H1 (cell line): ENCODE measurements at regions not wholly inside any gene's neighbourhood (a gene's known extent, or its start where the extent isn't known, plus 50 kb on each side); places are given as distances from the start of the nearest gene placed in this dataset.

Source experiments
- BRCA1 ChIP-seq: IDR thresholded peaks from 2 replicates; pipeline ENCODE4 v1.6.1; 2012; ENCODE audit warnings: low read depth, low read length, improper control_type of control experiment
- CHD2 ChIP-seq: IDR thresholded peaks from 2 replicates; pipeline ENCODE4 v1.6.1; 2012; ENCODE audit warnings: low read length, improper control_type of control experiment
- EP300 ChIP-seq, 2 experiments: IDR thresholded peaks; 1 replicate in 1 of 2; 2 replicates in 1 of 2; pipeline ENCODE4 v1.6.1; 2011 to 2012; ENCODE audit warnings: low read depth in 2 of 2, low read length in 2 of 2, mild to moderate bottlenecking in 2 of 2, borderline replicate concordance in 1 of 2, inconsistent platforms in 1 of 2, moderate library complexity in 1 of 2
- HDAC6 ChIP-seq: IDR thresholded peaks from one replicate; pipeline ENCODE4 v1.7.1; 2012; ENCODE audit warnings: low read depth, mild to moderate bottlenecking, inconsistent platforms, low read length, moderate library complexity
- KDM4A ChIP-seq: IDR thresholded peaks from one replicate; pipeline ENCODE4 v1.7.1; 2012; ENCODE audit warnings: low read depth, mild to moderate bottlenecking, moderate library complexity, low read length, inconsistent platforms; ENCODE audit not compliant: severe bottlenecking
- POLR2AphosphoS5 ChIP-seq: IDR thresholded peaks from 2 replicates; pipeline ENCODE4 v1.6.1; 2011; ENCODE audit warnings: low read depth, low read length
- SIN3A ChIP-seq, 2 experiments: IDR thresholded peaks in 1 of 2; conservative IDR thresholded peaks in 1 of 2; 2 replicates each; pipeline ENCODE4 v1.6.1; 2011 to 2012; ENCODE audit warnings: low read length in 2 of 2, improper control_type of control experiment in 1 of 2, low read depth in 1 of 2, mild to moderate bottlenecking in 1 of 2
- SIRT6 ChIP-seq: IDR thresholded peaks from one replicate; pipeline ENCODE4 v1.7.1; 2012; ENCODE audit warnings: low read length, inconsistent platforms
- SP2 ChIP-seq: IDR thresholded peaks from 2 replicates; pipeline ENCODE4 v1.6.1; 2012; ENCODE audit warnings: mild to moderate bottlenecking, low read length, inconsistent platforms
- SP4 ChIP-seq: IDR thresholded peaks from 2 replicates; pipeline ENCODE4 v1.6.1; 2012; ENCODE audit warnings: low read length, inconsistent platforms
- TF ChIP-seq, protein P1 (sequence below): fragments of 300-600 bp; sonication (generic); IDR thresholded peaks from 2 replicates; pipeline ENCODE4 v1.7.1; 2012; ENCODE audit warnings: low read length, moderate library complexity, mild to moderate bottlenecking, inconsistent platforms; ENCODE audit not compliant: insufficient replicate concordance
- TF ChIP-seq, protein P2 (sequence below): IDR thresholded peaks from 2 replicates; pipeline ENCODE4 v1.6.1; 2012; ENCODE audit warnings: inconsistent platforms

DNA sequence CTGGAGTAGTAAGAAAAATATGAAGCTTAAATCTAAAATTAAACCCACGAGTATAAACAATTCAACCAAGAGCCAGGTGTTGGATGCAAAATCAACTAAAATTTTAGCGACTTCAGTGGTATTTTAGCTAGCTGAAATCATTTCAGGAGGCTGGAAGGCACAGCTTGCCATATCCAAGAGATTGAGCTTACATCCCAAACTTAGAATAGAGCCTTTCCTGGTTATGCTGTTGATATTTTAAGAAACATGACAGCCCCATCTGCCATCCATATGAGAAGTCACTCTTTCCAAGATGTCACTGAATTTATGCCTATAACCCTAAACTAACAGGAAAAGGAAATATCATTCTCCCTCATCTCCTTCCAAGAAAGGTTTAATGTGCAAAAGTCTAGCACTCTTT is 334.0 kb downstream of the KCNA4 start (continued):
- TF ChIP-seq, protein P1, sequence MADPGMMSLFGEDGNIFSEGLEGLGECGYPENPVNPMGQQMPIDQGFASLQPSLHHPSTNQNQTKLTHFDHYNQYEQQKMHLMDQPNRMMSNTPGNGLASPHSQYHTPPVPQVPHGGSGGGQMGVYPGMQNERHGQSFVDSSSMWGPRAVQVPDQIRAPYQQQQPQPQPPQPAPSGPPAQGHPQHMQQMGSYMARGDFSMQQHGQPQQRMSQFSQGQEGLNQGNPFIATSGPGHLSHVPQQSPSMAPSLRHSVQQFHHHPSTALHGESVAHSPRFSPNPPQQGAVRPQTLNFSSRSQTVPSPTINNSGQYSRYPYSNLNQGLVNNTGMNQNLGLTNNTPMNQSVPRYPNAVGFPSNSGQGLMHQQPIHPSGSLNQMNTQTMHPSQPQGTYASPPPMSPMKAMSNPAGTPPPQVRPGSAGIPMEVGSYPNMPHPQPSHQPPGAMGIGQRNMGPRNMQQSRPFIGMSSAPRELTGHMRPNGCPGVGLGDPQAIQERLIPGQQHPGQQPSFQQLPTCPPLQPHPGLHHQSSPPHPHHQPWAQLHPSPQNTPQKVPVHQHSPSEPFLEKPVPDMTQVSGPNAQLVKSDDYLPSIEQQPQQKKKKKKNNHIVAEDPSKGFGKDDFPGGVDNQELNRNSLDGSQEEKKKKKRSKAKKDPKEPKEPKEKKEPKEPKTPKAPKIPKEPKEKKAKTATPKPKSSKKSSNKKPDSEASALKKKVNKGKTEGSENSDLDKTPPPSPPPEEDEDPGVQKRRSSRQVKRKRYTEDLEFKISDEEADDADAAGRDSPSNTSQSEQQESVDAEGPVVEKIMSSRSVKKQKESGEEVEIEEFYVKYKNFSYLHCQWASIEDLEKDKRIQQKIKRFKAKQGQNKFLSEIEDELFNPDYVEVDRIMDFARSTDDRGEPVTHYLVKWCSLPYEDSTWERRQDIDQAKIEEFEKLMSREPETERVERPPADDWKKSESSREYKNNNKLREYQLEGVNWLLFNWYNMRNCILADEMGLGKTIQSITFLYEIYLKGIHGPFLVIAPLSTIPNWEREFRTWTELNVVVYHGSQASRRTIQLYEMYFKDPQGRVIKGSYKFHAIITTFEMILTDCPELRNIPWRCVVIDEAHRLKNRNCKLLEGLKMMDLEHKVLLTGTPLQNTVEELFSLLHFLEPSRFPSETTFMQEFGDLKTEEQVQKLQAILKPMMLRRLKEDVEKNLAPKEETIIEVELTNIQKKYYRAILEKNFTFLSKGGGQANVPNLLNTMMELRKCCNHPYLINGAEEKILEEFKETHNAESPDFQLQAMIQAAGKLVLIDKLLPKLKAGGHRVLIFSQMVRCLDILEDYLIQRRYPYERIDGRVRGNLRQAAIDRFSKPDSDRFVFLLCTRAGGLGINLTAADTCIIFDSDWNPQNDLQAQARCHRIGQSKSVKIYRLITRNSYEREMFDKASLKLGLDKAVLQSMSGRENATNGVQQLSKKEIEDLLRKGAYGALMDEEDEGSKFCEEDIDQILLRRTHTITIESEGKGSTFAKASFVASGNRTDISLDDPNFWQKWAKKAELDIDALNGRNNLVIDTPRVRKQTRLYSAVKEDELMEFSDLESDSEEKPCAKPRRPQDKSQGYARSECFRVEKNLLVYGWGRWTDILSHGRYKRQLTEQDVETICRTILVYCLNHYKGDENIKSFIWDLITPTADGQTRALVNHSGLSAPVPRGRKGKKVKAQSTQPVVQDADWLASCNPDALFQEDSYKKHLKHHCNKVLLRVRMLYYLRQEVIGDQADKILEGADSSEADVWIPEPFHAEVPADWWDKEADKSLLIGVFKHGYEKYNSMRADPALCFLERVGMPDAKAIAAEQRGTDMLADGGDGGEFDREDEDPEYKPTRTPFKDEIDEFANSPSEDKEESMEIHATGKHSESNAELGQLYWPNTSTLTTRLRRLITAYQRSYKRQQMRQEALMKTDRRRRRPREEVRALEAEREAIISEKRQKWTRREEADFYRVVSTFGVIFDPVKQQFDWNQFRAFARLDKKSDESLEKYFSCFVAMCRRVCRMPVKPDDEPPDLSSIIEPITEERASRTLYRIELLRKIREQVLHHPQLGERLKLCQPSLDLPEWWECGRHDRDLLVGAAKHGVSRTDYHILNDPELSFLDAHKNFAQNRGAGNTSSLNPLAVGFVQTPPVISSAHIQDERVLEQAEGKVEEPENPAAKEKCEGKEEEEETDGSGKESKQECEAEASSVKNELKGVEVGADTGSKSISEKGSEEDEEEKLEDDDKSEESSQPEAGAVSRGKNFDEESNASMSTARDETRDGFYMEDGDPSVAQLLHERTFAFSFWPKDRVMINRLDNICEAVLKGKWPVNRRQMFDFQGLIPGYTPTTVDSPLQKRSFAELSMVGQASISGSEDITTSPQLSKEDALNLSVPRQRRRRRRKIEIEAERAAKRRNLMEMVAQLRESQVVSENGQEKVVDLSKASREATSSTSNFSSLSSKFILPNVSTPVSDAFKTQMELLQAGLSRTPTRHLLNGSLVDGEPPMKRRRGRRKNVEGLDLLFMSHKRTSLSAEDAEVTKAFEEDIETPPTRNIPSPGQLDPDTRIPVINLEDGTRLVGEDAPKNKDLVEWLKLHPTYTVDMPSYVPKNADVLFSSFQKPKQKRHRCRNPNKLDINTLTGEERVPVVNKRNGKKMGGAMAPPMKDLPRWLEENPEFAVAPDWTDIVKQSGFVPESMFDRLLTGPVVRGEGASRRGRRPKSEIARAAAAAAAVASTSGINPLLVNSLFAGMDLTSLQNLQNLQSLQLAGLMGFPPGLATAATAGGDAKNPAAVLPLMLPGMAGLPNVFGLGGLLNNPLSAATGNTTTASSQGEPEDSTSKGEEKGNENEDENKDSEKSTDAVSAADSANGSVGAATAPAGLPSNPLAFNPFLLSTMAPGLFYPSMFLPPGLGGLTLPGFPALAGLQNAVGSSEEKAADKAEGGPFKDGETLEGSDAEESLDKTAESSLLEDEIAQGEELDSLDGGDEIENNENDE = no peak
- TF ChIP-seq BRCA1 (no peak), SP4 (no peak), SP2 (no peak), POLR2AphosphoS5 (no peak), EP300 (IDR thresholded peaks at IDR 0.05; ENCODE audit: borderline replicate concordance in 1 of 2, low read depth in 2 of 2, low read length in 2 of 2) (no peak), CHD2 (no peak), SIRT6 (no peak), KDM4A (no peak), SIN3A (conservative IDR thresholded peaks at IDR 0.05 in 1 of 2, IDR thresholded peaks at IDR 0.05 in 1 of 2; ENCODE audit: low read depth in 1 of 2, low read length in 2 of 2) (no peak), HDAC6 (no peak)
- TF ChIP-seq, protein P2, sequence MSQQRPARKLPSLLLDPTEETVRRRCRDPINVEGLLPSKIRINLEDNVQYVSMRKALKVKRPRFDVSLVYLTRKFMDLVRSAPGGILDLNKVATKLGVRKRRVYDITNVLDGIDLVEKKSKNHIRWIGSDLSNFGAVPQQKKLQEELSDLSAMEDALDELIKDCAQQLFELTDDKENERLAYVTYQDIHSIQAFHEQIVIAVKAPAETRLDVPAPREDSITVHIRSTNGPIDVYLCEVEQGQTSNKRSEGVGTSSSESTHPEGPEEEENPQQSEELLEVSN = no peak
